Fibroblast of the aortic adventitia (primary cell): ENCODE measurements at regions not wholly inside any gene's neighbourhood (a gene's known extent, or its start where the extent isn't known, plus 50 kb on each side); places are given as distances from the start of the nearest gene placed in this dataset.

ENCODE experiments used
- DNase-seq: peaks from one replicate; pipeline ENCODE4 v3.0.0-alpha.2; 2010; ENCODE audit warnings: low read depth
- H3K4me3 ChIP-seq: 2 replicates; pipeline ENCODE4 v1.5.1; 2011; ENCODE audit warnings: low read depth, mild to moderate bottlenecking, control low read depth, low read length, moderate library complexity
- CTCF ChIP-seq: IDR thresholded peaks from 2 replicates; pipeline ENCODE4 v1.5.1; 2011; ENCODE audit warnings: mild to moderate bottlenecking, low read length, control low read depth, inconsistent platforms; ENCODE audit not compliant: insufficient read depth

- DNase-seq = no peak
- H3K4me3 ChIP-seq = no peak overlapping the region
- TF ChIP-seq CTCF = no peak
These were observed 369.6 kb downstream of the TENT5A start for GRCh38 chr6:81382852-81383251.

GRCh38 chr6:81381382-81381916 is 371.0 kb downstream of the TENT5A start:
- DNase-seq = no peak
- no peak for TF ChIP-seq CTCF
- H3K4me3 ChIP-seq = no peak overlapping the region

- no peak overlapping the region for H3K4me3 ChIP-seq
- DNase-seq = no peak
- no peak for TF ChIP-seq CTCF
These were observed 371.7 kb downstream of the TENT5A start for GRCh38 chr6:81380718-81381338.

GRCh38 chr6:81376745-81377144 is 375.7 kb downstream of the TENT5A start:
- TF ChIP-seq CTCF = no peak
- H3K4me3 ChIP-seq = no peak overlapping the region
- no peak for DNase-seq

- DNase-seq = peak; percentile 15
- no peak overlapping the region for H3K4me3 ChIP-seq
- TF ChIP-seq CTCF = no peak
These were observed 379.1 kb downstream of the TENT5A start for GRCh38 chr6:81373414-81373813.

GRCh38 chr6:81371930-81372329 is 380.6 kb downstream of the TENT5A start:
- H3K4me3 ChIP-seq = no peak overlapping the region
- no peak for TF ChIP-seq CTCF
- no peak for DNase-seq

GRCh38 chr6:81366972-81367371 is 385.5 kb downstream of the TENT5A start:
- H3K4me3 ChIP-seq = no peak overlapping the region
- TF ChIP-seq CTCF = no peak
- no peak for DNase-seq
